PFSK-1 (cell line): ENCODE measurements at regions not wholly inside any gene's neighbourhood (a gene's known extent, or its start where the extent isn't known, plus 50 kb on each side); places are given as distances from the start of the nearest gene placed in this dataset.

ENCODE experiments used
- FOXP2 ChIP-seq: optimal IDR thresholded peaks from 2 replicates; pipeline ENCODE3; 2011; ENCODE audit warnings: borderline replicate concordance, control low read depth, inconsistent platforms; ENCODE audit not compliant: insufficient read depth; ENCODE audit errors: extremely low read length, extremely low read depth
- POLR2AphosphoS5 ChIP-seq: IDR thresholded peaks from 2 replicates; pipeline ENCODE4 v1.6.1; 2012; ENCODE audit warnings: low read depth, mild to moderate bottlenecking, control low read depth, low read length, moderate library complexity
- REST ChIP-seq, 2 experiments: IDR thresholded peaks; 2 replicates each; pipeline versions ENCODE4 v1.6.1 to v1.8.0; 2011 to 2012; ENCODE audit warnings: low read depth in 2 of 2, low read length in 2 of 2, control low read depth in 1 of 2, inconsistent platforms in 1 of 2, mild to moderate bottlenecking in 1 of 2, moderate library complexity in 1 of 2; ENCODE audit not compliant: insufficient read depth in 1 of 2
- SIN3A ChIP-seq: IDR thresholded peaks from 2 replicates; pipeline ENCODE4 v1.6.1; 2012; ENCODE audit warnings: mild to moderate bottlenecking, low read length, moderate library complexity, borderline replicate concordance; ENCODE audit not compliant: insufficient read depth
- TAF1 ChIP-seq: IDR thresholded peaks from 2 replicates; pipeline ENCODE4 v1.6.1; 2012; ENCODE audit warnings: low read length, control low read depth, borderline replicate concordance; ENCODE audit not compliant: insufficient read depth

GRCh38 chr2:236940916-236941520 lies 144.7 kb upstream of the COPS8 start:
- TF ChIP-seq FOXP2 (no peak), POLR2AphosphoS5 (no peak), SIN3A (no peak), REST (IDR thresholded peaks at IDR 0.05; ENCODE audit: insufficient read depth in 1 of 2, low read depth in 2 of 2, low read length in 2 of 2) (no peak), TAF1 (no peak)

- TF ChIP-seq SIN3A, result no peak
- no peak for TF ChIP-seq FOXP2
- TF ChIP-seq POLR2AphosphoS5, result no peak
- no peak for TF ChIP-seq REST (IDR thresholded peaks at IDR 0.05; ENCODE audit: insufficient read depth in 1 of 2, low read depth in 2 of 2, low read length in 2 of 2)
- TF ChIP-seq TAF1, result no peak
These were observed 144.1 kb upstream of the COPS8 start for GRCh38 chr2:236941551-236941950.

- TF ChIP-seq POLR2AphosphoS5, result no peak
- no peak for TF ChIP-seq REST (IDR thresholded peaks at IDR 0.05; ENCODE audit: insufficient read depth in 1 of 2, low read depth in 2 of 2, low read length in 2 of 2)
- no peak for TF ChIP-seq FOXP2
- TF ChIP-seq SIN3A, result no peak
- no peak for TF ChIP-seq TAF1
These were observed 143.1 kb upstream of the COPS8 start for GRCh38 chr2:236942554-236942953.

GRCh38 chr2:236943068-236943467 lies 142.6 kb upstream of the COPS8 start:
- TF ChIP-seq SIN3A (no peak), FOXP2 (no peak)

GRCh38 chr2:236943841-236944513 lies 141.7 kb upstream of the COPS8 start:
- TF ChIP-seq REST (IDR thresholded peaks at IDR 0.05; ENCODE audit: insufficient read depth in 1 of 2, low read depth in 2 of 2, low read length in 2 of 2), result no peak
- TF ChIP-seq FOXP2, result no peak
- no peak for TF ChIP-seq TAF1
- TF ChIP-seq POLR2AphosphoS5, result no peak
- no peak for TF ChIP-seq SIN3A
